ENCODE measurements at regions not wholly inside any gene's neighbourhood (a gene's known extent, or its start where the extent isn't known, plus 50 kb on each side); places are given as distances from the start of the nearest gene placed in this dataset.

DNA sequence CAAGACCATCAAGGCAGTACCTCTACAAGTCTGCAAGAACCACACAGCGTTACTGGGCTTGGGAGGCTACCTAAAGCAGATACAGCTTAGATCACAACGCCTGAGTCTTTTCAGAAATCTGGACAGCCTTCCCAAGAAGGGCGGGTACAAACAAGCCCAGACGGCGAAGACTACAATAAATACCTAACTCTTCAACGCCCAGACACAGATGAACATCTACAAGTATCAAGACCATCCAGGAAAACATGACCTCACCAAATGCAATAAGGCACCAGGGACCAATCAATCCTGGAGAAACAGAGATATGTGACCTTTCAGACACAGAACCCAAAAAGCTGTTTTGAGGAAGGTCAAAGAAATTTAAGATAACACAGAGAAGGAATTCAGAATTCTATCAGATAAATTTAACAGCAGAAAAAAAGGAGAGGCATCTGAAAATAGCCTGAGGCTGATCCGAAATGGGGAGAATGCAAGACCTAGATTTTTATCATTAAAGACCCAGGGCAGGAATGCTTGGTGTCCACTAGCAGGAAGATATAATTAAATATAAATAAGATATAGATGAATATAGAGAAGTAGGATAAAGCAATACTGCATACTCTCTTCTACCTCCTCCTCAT is 131.7 kb upstream of the COL21A1 start:
- ChIA-PET CTCF (no interaction called here), POLR2A (no interaction called here)

DNA sequence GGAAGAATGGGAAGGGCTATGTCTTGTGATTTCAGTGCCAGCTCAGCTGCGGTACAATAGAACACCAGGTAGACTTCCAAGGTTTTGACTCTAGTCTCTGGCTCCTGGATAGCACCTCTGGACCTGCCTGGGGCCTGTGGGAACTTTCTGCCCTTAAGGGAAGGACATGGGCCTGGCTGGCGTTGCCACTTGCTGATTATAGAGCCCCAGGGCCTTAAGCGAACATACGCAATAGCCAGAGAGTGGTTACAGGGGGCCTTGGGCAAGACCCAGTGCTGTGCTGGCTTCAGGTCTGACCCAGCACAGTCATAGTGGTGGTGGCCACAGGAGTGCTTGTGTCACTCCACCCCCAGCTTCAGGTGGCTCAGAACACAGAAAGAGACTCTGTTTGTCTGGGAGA is 131.1 kb upstream of the COL21A1 start:
- CTCF ChIA-PET = no interaction called here
- POLR2A ChIA-PET = no interaction called here

DNA sequence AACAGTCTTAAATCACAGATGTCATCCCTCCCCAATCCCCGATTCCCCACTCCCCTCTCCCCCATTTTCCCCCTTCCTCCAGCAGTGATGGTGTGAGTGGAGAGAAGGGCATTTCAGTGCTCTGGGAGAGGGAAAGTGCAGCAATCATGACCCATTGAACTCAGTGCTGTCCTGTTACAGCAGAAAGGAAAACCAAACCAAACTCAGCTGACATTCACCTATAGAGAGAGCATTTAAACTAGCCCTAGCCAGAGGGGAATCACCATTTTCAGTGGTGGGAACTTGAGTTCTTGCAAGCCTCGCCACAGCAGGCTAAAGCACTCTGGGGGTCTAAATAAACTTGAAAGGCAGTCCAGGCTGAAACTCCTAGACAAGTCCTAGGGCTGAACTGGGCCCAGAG is 129.9 kb upstream of the COL21A1 start:
- ChIA-PET POLR2A (no interaction called here), CTCF (no interaction called here)

DNA sequence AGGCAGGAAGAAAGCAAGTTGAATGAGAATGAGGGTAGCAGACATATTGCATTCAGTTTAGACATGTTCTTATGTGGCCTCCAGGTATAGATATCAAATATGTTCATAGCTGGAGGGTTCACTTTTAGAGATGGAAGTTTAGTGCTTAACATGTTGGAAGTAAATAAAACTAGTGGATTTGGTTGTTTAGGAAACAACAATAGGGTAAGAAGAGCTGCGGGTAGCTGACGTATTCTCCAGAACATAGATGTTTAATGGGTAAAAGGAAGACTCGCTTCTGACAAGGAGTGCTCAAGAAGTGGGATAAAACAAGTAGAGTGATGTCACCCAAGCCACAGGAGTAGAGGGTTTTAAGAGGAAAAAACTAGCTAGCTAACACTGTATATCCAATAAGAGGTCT is 128.4 kb upstream of the COL21A1 start:
- ChIA-PET POLR2A (no interaction called here), CTCF (no interaction called here)

DNA sequence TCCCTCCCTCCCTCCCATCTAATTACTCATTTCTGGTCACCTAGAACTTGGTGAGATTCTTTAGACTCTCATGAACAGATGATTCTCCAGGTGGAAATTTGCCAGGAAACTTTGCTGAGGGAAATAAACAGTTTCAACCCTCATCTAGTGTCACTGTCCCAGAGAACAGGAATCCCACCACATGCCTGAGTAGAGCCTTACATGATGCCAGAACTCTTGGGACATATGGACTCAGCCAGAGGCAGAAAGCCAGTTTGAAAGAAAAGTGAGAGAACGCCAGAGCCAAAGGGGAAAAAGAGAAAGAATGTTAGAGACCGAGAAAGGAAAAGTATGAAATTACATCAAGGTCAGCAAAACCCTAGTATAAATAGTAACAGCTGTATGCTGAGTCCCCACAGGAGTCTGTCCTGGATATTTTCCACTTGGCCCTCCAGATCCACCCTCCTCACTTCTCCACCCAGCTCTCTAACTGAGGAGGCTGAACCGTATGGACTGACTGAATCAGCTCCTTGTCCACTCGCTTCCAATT is 127.5 kb upstream of the COL21A1 start:
- ChIA-PET POLR2A (no interaction called here), CTCF (no interaction called here)

DNA sequence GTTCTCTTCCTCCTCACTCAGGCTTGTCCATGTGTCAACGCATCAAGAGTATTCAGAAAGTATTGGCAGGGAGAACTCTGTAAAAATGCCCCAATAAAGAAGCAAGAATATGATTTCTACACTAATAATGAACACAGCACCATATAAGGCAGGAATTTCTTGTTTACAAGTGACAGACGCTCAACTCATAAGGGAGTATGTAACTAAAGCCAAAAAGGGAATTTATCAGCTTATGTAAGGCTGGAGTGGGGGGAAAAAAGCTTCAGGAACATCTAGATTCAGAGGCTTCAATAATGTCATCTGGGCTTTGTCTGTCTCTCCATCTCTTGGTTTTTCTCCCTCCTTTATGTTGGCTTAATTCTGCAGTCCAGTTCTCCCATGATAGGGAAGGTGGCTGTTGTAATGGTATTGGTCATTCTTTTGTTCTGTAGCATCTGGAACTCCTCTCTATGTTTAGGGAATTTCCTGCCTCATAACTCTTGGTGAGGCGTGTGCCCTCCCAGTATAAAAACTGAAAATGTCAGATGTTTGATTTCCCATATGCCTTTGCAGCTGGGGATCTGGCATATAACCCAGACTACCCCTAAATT is 125.1 kb upstream of the COL21A1 start:
- POLR2A ChIA-PET = no interaction called here
- CTCF ChIA-PET = no interaction called here

DNA sequence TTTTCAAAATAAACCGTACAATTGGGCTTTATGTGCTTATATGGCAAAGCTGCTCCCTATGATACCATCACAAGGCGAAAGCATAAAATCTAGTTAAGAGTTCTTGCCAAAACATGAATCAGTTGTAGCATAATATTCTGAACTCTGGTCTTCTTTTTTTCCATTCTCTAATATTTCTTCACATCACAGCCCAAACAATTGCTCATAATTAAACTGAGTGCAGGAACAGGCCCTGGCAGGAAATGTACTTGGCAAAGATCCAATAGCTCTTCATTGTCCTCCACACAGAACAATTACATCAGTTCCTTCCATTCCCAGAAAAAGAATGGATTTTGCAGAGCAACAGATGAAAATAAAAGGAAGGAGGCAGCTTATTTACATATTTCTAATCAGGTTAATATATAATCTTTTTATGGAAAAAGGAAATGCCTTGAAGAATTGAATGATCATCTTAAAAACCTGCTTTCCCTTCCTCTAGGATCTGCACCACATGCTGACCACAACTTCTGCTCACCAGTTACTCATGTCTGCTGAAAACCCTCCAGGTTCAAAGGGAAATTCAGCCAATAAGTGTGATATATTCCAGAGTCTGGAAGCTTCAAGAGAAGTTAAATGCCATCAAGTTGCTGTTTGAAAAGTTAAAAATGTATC is 123.3 kb upstream of the COL21A1 start:
- ChIA-PET POLR2A (no interaction called here), CTCF (interaction anchor here (1.5 kb wide), 1 partner anchor 224 kb away, joined by 3 read pairs; no protein-coding TSS in a partner anchor)

DNA sequence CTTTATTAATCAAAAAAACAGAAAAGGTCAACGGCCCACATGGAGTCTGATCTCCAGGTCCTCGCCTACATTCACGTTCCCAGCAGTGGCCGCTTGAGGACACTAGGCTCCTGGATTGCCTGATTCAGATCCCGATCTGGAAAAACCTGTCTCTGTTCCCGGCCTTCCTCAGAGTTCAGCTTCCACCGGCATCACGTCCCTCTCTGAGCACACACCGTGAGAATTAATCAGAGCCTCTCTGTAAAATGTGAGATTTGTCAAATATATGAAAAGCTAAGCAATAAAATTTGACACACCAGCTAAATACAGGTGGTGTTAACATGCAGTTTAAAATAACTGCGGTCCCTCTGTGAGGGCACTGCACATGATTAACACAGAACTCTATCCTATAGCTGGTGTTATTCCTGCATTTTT is 122.8 kb upstream of the COL21A1 start:
- ChIA-PET POLR2A (no interaction called here), CTCF (interaction anchor here (1.5 kb wide), 1 partner anchor 225 kb away, joined by 3 read pairs; no protein-coding TSS in a partner anchor)

DNA sequence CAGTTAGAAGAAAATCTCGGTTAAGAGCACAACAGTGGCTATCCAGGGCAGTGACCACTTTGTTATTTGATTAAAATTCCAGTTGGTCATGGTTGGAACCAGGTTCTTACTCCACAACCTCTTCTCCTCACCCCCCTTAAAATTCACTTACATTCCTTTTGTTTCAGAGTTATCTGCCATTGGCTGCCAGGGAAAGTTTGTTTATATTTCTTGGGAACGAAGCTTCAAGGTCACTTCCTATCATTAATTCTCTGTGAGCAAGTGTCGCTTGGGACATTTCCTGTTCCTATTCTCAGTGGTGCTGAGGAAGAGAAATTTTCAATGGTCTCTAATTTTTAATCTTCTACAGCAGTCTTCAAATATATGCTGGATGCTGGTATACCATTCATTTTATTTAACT is 121.1 kb upstream of the COL21A1 start:
- ChIA-PET CTCF (no interaction called here), POLR2A (no interaction called here)

DNA sequence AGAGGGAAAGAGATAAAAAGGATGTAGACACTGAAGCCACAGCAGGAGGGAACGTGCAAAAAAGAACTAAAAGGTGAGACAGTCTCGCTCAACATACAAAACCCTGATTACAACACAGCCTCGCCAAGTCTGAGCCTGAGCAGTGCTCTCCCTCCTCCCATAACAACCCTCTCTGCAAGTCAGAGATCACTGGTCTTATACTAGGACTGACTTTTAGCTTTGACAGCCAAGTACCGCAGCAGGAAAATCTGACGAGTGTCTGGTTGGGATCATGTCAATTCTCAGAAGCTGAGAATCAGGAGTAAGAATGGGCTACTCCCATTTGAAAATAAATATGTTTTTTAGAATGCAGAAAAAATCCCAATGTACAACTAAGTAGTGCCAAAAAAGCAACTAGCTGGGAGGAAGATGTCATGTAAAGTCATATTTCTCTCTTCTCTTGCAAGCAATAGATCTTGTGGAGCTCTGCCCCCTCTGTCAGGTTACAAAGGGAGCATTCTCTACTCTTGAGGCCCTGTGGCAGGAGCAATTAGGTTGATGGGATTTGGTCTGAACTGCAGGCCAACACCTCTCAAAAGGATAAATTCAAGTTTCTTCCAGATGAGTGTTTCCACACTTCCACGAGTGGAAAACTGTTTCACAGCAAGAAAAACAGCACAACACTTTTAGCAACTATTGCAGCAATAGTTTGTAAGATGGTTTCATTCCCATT is 118.9 kb upstream of the COL21A1 start:
- ChIA-PET CTCF (no interaction called here), POLR2A (no interaction called here)

DNA sequence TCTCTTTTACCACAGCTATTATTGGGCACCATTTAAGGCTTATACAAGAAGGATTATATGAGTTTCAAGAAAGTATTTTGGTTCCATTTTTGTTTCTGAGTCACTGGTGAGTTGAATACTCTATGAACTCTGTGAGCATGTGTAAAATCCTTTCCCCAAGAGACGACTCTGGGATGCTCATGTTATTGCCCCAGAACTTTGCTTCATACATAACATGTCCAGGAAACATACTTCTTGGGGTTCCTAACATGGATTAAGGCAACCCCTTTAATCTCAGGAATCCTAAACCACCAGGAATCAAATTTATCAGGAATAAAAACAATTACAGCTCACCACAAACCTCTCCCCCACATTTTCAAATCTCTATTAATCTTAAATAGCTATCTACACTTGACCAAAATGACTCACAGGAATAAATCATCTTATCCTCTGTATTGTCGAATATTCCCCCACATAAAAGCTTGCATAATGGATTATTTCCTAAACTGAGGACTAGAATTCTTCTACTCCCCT is 117.5 kb upstream of the COL21A1 start:
- ChIA-PET CTCF (no interaction called here), POLR2A (no interaction called here)

DNA sequence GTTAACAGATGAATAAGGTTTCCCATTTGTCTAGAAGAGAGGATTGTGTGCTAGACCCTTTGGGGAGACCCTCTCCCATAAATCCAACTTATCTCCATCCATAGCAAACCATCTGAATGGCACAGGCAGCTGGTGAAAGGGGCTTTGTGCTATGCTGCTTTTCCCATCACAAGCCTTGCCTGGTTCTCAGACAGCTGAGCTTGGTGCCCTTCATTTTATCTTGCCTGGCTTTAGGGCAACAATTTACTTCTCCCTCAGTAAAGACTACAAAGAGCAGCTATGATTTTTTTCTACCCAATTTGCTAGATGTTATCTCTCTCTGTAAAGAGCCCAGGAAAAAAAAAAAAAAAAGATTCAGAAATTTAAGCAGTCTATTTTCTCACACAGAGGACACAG is 117.0 kb upstream of the COL21A1 start:
- POLR2A ChIA-PET = no interaction called here

DNA sequence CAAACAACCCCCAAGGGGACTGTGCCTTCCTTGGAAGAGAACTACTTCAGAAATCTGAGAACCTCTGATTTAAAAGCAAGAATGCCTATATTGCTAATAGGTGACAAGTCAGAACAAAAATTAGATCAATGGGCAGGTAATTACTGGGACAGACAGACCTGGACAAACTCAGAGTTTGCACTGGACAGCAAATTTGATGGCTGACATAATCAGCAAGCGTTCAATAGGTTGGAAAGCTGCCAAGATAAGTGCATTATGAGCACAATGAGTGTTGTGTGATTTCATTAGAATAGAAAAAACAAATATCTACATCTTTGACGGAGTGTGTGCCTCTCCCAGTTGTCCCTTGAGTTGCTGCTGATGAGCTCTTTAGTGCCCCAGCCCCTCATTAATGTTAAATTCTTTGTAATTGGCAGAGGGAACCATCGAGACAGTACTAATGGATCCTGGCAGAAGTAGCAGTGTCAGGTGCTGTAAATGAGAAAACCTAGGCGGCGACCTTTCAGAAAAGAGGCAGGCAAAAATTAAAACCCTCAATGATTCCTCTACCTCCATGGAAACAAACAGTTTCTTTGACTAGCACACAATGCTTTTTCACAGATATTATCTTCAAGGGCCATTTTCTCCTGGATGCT is 116.5 kb upstream of the COL21A1 start:
- POLR2A ChIA-PET = no interaction called here

More for the DNA sequence above, 117.0 kb upstream of the COL21A1 start:
- CTCF ChIA-PET = no interaction called here

DNA sequence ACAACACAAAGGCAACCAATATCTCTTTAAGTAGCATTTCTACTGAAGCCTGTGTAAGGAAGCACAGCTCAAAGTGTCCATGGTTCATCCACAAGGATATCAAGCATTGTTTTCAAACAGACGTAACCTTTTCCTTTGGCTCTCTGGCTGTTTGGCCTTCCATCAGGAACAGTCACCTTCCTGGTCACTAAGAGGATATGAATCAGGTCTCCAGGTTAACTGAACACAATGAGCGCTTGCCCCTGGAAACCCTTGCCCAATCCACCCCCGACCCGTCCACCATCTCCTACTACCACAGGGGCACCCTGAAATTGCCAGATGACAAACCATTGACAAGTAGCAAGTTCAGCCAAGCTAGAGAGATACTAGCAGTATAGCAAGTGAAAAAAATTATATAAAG is 114.4 kb upstream of the COL21A1 start:
- ChIA-PET POLR2A (no interaction called here), CTCF (interaction anchor here (2.5 kb wide), 1 partner anchor 234 kb away, joined by 7 read pairs; no protein-coding TSS in a partner anchor)

More for the DNA sequence above, 116.5 kb upstream of the COL21A1 start:
- CTCF ChIA-PET = no interaction called here

DNA sequence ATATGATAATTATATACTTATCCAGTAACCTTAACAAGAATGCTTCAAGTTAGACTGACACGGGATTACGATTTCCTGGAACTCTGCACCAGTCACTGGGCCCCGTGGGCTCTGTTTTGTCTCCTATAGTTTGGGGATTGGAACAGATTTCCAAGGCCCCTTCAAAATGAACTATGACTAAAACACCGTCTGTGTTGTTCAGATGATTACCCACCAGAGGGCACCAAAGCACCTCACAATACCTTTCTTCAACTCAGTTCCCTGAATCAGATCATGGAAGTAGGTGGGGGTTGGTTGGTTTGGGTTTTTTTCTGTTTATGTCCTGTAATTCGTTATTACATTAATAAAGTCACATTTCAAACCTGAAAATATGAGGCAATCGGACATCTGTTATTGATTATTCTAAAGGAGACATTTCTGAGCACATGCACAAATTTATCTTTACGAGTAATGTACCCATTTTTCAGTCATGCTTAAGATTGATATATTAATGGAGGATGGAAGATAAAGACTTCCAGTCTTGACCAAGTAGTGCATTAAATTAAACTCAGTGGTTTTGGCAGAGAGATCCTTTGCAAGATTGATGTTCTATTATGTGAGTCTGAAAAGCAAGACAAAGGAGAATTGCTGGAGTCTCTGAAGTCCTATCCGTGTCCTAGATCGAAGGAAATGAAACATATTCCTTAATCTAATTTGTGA is 112.0 kb upstream of the COL21A1 start:
- POLR2A ChIA-PET = no interaction called here
- CTCF ChIA-PET = interaction anchor here (0.6 to 0.7 kb wide), 2 partner anchors 9 to 217 kb away, joined by 3 read pairs; no protein-coding TSS in a partner anchor

DNA sequence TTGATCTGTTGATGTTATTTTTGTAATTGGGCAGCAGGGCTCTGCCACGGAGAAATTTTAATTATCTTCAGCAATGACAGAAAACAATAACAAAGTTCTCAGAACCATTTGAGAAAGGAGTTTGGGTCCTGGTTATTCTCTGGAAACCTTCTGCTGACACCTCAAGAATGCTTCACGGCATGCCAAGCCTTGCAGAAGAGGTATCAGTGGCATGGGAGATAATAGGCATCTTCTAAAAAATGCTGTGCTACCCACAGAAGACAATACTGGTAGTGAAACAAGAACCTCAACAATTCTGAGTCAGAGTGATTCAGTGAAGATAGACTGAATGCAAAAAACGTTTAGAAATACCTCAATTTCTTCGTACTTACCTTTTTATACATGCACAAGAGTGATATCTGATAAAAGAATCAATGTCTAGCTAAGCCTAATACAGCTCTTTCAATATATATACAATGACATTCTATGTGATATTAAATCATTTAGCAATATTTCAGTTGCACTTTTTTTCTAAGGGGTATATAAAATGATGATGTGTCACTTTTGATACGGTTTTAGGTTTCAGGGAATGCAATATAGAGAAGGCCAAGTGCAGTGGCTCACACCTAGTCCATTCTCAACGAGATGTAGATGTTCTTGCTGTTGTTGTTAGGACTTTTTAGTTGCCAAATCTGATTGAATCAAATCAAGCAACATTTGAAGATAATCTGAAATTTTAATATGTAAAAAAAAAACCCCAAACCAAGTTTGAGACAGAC is 110.4 kb upstream of the COL21A1 start:
- ChIA-PET POLR2A (no interaction called here), CTCF (no interaction called here)

DNA sequence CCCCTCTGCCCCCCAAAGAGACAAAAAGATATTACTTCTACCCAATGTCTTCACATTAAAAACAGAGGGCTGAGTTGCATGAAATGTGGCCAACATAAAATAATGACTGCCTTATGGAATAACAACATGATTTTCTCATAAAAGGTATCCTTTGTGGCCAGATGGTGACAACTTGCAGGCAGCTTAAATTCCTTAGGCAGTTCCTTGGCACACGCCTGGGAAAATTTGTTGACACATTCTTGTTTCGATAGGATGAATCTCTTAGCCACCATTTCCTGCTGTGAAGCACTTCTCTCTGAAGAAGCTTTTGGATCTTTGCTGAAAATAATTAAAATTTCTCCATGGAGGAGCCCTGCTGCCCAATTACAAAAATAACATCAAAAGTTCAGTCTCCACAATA is 109.0 kb upstream of the COL21A1 start:
- CTCF ChIA-PET = no interaction called here

DNA sequence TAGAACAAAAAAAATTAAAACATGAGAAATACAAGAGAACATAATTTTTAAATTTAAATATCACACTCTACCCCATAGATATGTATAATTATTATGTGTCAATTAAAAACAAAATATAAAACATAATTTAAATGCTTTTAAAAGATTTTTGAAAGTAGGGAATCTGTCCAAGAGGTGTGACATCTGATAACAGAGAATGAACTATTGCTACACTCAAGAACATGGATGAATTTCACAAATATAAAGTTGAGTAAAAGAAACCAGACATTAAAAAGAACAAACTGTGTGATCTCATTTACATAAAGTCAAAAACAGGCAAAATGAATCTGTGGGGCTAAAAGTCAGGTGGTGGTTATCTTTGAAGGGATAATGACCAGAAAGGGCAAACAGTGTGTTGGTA is 106.5 kb upstream of the COL21A1 start:
- CTCF ChIA-PET = interaction anchor here (1.1 kb wide), 1 partner anchor 9 kb away, joined by 3 read pairs; no protein-coding TSS in a partner anchor
- POLR2A ChIA-PET = no interaction called here

More for the DNA sequence above, 109.0 kb upstream of the COL21A1 start:
- POLR2A ChIA-PET = no interaction called here

Measured in activated CD8-positive, alpha-beta memory T cell treated with anti-CD3 and anti-CD28 coated beads for 36 hours (primary cell).